Panc1 (cell line): ENCODE measurements at regions not wholly inside any gene's neighbourhood (a gene's known extent, or its start where the extent isn't known, plus 50 kb on each side); places are given as distances from the start of the nearest gene placed in this dataset.

ENCODE experiments used
- ATAC-seq: fragments of 200-7000 bp; cut with Tn5 transposase; 2 replicates; pipeline ENCODE4 v1.9.1; 2020; ENCODE audit warnings: mild to moderate bottlenecking, moderate library complexity
- BruUV-seq: library from RNA; stranded (reverse); fragments of 400-500 nt; replicated peaks from 2 replicates; lab custom pipeline; 2021; lab: Mats Ljungman, UMichigan
- CTCF ChIA-PET: fragments of 300-600 bp; sonication (Branson Sonifier 250); formaldehyde crosslinking; loops from one replicate; lab custom pipeline; 2022; ENCODE audit warnings: antibody characterized with exemption; lab: Charles Lee
- POLR2A ChIA-PET: fragments of 300-600 bp; sonication (Branson Sonifier 250); formaldehyde crosslinking; loops from one replicate; lab custom pipeline; 2022; ENCODE audit warnings: antibody characterized with exemption; lab: Charles Lee
- DNase-seq: peaks from one replicate; pipeline ENCODE4 v3.0.0-alpha.2; 2010; ENCODE audit warnings: low read depth, low spot score
- H3K27ac ChIP-seq: 2 replicates; pipeline ENCODE4 v1.5.1; 2011; ENCODE audit warnings: mild to moderate bottlenecking, low read length, inconsistent platforms
- H3K27me3 ChIP-seq: fragments of 200-500 bp; sonication (Bioruptor generic); 2 replicates; pipeline ENCODE4 v1.6.0; 2014; ENCODE audit warnings: low read length, inconsistent platforms; ENCODE audit not compliant: control insufficient read depth, insufficient read depth
- H3K36me3 ChIP-seq: fragments of 200-500 bp; sonication (Bioruptor generic); 2 replicates; pipeline ENCODE4 v1.5.1; 2014; ENCODE audit warnings: inconsistent platforms, mild to moderate bottlenecking, low read length, moderate library complexity; ENCODE audit not compliant: control insufficient read depth, insufficient read depth
- H3K4me1 ChIP-seq: 2 replicates; pipeline ENCODE4 v1.5.1; 2011; ENCODE audit warnings: inconsistent platforms, mild to moderate bottlenecking, low read length, moderate library complexity; ENCODE audit not compliant: control insufficient read depth, insufficient read depth
- H3K4me3 ChIP-seq, 2 experiments: 2 replicates each; pipeline ENCODE4 v1.5.1; 2011 to 2012; ENCODE audit warnings: low read depth in 2 of 2, low read length in 2 of 2, mild to moderate bottlenecking in 2 of 2, inconsistent platforms in 1 of 2, moderate library complexity in 1 of 2
- H3K9me3 ChIP-seq: fragments of 200-500 bp; sonication (Bioruptor generic); 2 replicates; pipeline ENCODE4 v1.5.1; 2014; ENCODE audit warnings: low read depth, mild to moderate bottlenecking, inconsistent platforms, low read length, moderate library complexity; ENCODE audit not compliant: control insufficient read depth, insufficient read depth
- POLR2AphosphoS5 ChIP-seq: IDR thresholded peaks from 2 replicates; pipeline ENCODE4 v1.6.1; 2012; ENCODE audit warnings: mild to moderate bottlenecking, low read depth, low read length, moderate library complexity
- SIN3A ChIP-seq: IDR thresholded peaks from 2 replicates; pipeline ENCODE4 v1.6.1; 2012; ENCODE audit warnings: low read depth, mild to moderate bottlenecking, low read length, moderate library complexity, borderline replicate concordance; ENCODE audit not compliant: insufficient read depth
- TCF7L2 ChIP-seq: IDR thresholded peaks from 2 replicates; pipeline ENCODE4 v1.6.1; 2011; ENCODE audit warnings: mild to moderate bottlenecking, low read depth, low read length, inconsistent platforms
- in situ Hi-C: cut with HindIII; loops from 2 replicates; pipeline ENCODE4 v1.10.0; 2016; ENCODE audit warnings: low sequenced_read_pairs, low pct_unique_long_range_greater_than_20kb
- intact Hi-C: fragments of 100-400 bp; cut with micrococcal nuclease; formaldehyde crosslinking; loops from one replicate; pipeline ENCODE4 v1.10.0; 2022; ENCODE audit not compliant: unreplicated experiment
- TF ChIP-seq, protein P1 (sequence below): fragments of 450-650 bp; IDR thresholded peaks from 2 replicates; pipeline ENCODE4 v1.5.1; 2017; ENCODE audit warnings: mild to moderate bottlenecking
- TF ChIP-seq, protein P2 (sequence below), 2 experiments: IDR thresholded peaks; 2 replicates each; pipeline ENCODE4 v1.6.1; 2011 to 2012; ENCODE audit warnings: low read depth in 2 of 2, control low read depth in 1 of 2, low read length in 1 of 2, mild to moderate bottlenecking in 1 of 2, moderate library complexity in 1 of 2; ENCODE audit not compliant: insufficient read depth in 1 of 2

DNA sequence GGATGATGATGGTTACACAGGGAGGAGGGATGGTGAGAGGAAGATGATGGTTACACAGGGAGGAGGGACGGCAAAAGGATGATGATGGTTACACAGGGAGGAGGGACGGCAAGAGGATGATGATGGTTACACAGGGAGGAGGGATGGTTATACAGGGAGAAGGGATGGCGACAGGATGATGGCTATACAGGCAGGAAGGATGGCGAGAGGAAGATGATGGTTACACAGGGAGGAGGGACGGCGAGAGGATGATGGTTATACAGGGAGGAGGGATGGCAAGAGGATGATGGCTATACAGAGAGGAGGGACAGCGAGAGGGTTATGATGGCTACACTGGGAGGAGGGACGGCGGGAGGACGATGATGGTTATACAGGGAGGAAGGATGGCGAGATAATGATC is 64.1 kb upstream of the FCN1 start:
- no peaks in the 10 kb centered on the region for H3K27me3 ChIP-seq
- BruUV-seq = no TSS peak
- DNase-seq (no peak), ATAC-seq (no peak)
- in situ Hi-C loops (no loop called here), intact Hi-C loops (no loop called here)
- no peak overlapping the region for H3K4me3 ChIP-seq
- H3K27ac ChIP-seq = no peak overlapping the region
- ChIA-PET CTCF (no interaction called here), POLR2A (no interaction called here)
- TF ChIP-seq, protein P1, sequence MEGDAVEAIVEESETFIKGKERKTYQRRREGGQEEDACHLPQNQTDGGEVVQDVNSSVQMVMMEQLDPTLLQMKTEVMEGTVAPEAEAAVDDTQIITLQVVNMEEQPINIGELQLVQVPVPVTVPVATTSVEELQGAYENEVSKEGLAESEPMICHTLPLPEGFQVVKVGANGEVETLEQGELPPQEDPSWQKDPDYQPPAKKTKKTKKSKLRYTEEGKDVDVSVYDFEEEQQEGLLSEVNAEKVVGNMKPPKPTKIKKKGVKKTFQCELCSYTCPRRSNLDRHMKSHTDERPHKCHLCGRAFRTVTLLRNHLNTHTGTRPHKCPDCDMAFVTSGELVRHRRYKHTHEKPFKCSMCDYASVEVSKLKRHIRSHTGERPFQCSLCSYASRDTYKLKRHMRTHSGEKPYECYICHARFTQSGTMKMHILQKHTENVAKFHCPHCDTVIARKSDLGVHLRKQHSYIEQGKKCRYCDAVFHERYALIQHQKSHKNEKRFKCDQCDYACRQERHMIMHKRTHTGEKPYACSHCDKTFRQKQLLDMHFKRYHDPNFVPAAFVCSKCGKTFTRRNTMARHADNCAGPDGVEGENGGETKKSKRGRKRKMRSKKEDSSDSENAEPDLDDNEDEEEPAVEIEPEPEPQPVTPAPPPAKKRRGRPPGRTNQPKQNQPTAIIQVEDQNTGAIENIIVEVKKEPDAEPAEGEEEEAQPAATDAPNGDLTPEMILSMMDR = no peak
- TF ChIP-seq POLR2AphosphoS5 = no peak
- TF ChIP-seq, protein P2, sequence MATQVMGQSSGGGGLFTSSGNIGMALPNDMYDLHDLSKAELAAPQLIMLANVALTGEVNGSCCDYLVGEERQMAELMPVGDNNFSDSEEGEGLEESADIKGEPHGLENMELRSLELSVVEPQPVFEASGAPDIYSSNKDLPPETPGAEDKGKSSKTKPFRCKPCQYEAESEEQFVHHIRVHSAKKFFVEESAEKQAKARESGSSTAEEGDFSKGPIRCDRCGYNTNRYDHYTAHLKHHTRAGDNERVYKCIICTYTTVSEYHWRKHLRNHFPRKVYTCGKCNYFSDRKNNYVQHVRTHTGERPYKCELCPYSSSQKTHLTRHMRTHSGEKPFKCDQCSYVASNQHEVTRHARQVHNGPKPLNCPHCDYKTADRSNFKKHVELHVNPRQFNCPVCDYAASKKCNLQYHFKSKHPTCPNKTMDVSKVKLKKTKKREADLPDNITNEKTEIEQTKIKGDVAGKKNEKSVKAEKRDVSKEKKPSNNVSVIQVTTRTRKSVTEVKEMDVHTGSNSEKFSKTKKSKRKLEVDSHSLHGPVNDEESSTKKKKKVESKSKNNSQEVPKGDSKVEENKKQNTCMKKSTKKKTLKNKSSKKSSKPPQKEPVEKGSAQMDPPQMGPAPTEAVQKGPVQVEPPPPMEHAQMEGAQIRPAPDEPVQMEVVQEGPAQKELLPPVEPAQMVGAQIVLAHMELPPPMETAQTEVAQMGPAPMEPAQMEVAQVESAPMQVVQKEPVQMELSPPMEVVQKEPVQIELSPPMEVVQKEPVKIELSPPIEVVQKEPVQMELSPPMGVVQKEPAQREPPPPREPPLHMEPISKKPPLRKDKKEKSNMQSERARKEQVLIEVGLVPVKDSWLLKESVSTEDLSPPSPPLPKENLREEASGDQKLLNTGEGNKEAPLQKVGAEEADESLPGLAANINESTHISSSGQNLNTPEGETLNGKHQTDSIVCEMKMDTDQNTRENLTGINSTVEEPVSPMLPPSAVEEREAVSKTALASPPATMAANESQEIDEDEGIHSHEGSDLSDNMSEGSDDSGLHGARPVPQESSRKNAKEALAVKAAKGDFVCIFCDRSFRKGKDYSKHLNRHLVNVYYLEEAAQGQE (IDR thresholded peaks at IDR 0.05; ENCODE audit: insufficient read depth in 1 of 2, low read depth in 2 of 2, low read length in 1 of 2) = no peak
- no peak for TF ChIP-seq SIN3A
- TF ChIP-seq TCF7L2 = no peak
- H3K4me1 ChIP-seq = no peaks in the 10 kb centered on the region
- no peaks in the 10 kb centered on the region for H3K36me3 ChIP-seq
- H3K9me3 ChIP-seq = no peaks in the 10 kb centered on the region

DNA sequence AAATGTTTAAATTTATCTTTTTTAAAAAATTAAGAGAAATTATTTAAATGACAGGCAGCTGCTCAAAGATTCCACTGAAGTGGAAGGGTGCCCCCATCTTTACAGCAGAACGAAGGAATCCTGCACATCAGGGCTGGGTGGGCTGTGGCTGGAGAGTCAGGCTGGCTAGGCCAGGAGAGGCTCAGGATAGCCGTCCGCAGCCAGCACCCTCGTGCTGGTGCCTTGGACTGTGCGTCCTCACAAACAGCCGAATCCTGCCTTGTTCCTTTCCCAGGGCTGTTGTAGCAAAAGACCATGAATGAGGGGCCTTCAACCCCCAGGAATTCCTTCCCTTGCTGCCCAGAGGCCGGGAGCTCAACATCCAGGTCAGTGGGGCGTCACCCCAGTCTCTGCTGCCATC is 64.6 kb upstream of the FCN1 start:
- no peaks in the 10 kb centered on the region for H3K27me3 ChIP-seq
- DNase-seq (no peak), ATAC-seq (no peak)
- TF ChIP-seq, protein P1 = no peak
- TF ChIP-seq POLR2AphosphoS5 = no peak
- TF ChIP-seq, protein P2 (IDR thresholded peaks at IDR 0.05; ENCODE audit: insufficient read depth in 1 of 2, low read depth in 2 of 2, low read length in 1 of 2) = no peak
- no peak for TF ChIP-seq SIN3A
- TF ChIP-seq TCF7L2 = no peak
- ChIA-PET CTCF (no interaction called here), POLR2A (no interaction called here)
- no peak overlapping the region for H3K4me3 ChIP-seq
- H3K36me3 ChIP-seq = no peaks in the 10 kb centered on the region
- intact Hi-C loops (no loop called here), in situ Hi-C loops (no loop called here)
- BruUV-seq = no TSS peak
- no peaks in the 10 kb centered on the region for H3K9me3 ChIP-seq
- no peaks in the 10 kb centered on the region for H3K4me1 ChIP-seq
- no peak overlapping the region for H3K27ac ChIP-seq
